ENCODE measurements at regions not wholly inside any gene's neighbourhood (a gene's known extent, or its start where the extent isn't known, plus 50 kb on each side); places are given as distances from the start of the nearest gene placed in this dataset.

- no peak for TF ChIP-seq CTCF (IDR thresholded peaks at IDR 0.05)
- TF ChIP-seq ZFX (IDR thresholded peaks at IDR 0.05; ENCODE audit: borderline replicate concordance) = no peak
These were observed 67.6 kb upstream of the GPR101 start for GRCh38 chrX:137101273-137101990.
